ENCODE measurements at regions not wholly inside any gene's neighbourhood (a gene's known extent, or its start where the extent isn't known, plus 50 kb on each side); places are given as distances from the start of the nearest gene placed in this dataset.
A peak's percentile ranks its signal among the peaks of the same experiment; 100 is the strongest.

GRCh38 chr3:98991393-98991792 is 89.9 kb upstream of the DCBLD2 start:
- DNase-seq (ENCODE audit: low read depth) = no peak

GRCh38 chr3:98990657-98991056 is 89.2 kb upstream of the DCBLD2 start:
- no peak for DNase-seq (ENCODE audit: low read depth)

- DNase-seq (ENCODE audit: low read depth) = no peak
Observed at GRCh38 chr3:98986073-98986472, 84.6 kb upstream of the DCBLD2 start.

GRCh38 chr3:98985431-98985830 is 83.9 kb upstream of the DCBLD2 start:
- no peak for DNase-seq (ENCODE audit: low read depth)

- no peak for DNase-seq (ENCODE audit: low read depth)
Observed at GRCh38 chr3:98984024-98984423, 82.5 kb upstream of the DCBLD2 start.

GRCh38 chr3:98982351-98982750 is 80.9 kb upstream of the DCBLD2 start:
- no peak for DNase-seq (ENCODE audit: low read depth)

GRCh38 chr3:98980915-98981596 is 79.6 kb upstream of the DCBLD2 start:
- DNase-seq (ENCODE audit: low read depth) = no peak

GRCh38 chr3:98979296-98979695 is 77.8 kb upstream of the DCBLD2 start:
- no peak for DNase-seq (ENCODE audit: low read depth)

- DNase-seq (ENCODE audit: low read depth) = no peak
Observed at GRCh38 chr3:98978068-98978811, 76.7 kb upstream of the DCBLD2 start.

GRCh38 chr3:98977520-98977919 is 76.0 kb upstream of the DCBLD2 start:
- DNase-seq (ENCODE audit: low read depth) = peak; percentile 82

GRCh38 chr3:98974442-98974841 is 72.9 kb upstream of the DCBLD2 start:
- no peak for DNase-seq (ENCODE audit: low read depth)

- DNase-seq (ENCODE audit: low read depth) = no peak
Observed at GRCh38 chr3:98972720-98973119, 71.2 kb upstream of the DCBLD2 start.

- peak; percentile 90 for DNase-seq (ENCODE audit: low read depth)
Observed at GRCh38 chr3:98972155-98972554, 70.7 kb upstream of the DCBLD2 start.

- DNase-seq (ENCODE audit: low read depth) = peak; percentile 92
Observed at GRCh38 chr3:98971169-98971681, 69.7 kb upstream of the DCBLD2 start.

- DNase-seq (ENCODE audit: low read depth) = no peak
Observed at GRCh38 chr3:98969295-98969694, 67.8 kb upstream of the DCBLD2 start.

GRCh38 chr3:98968824-98969223 is 67.3 kb upstream of the DCBLD2 start:
- DNase-seq (ENCODE audit: low read depth) = no peak

- DNase-seq (ENCODE audit: low read depth) = no peak
Observed at GRCh38 chr3:98968347-98968746, 66.9 kb upstream of the DCBLD2 start.

GRCh38 chr3:98967758-98968157 is 66.3 kb upstream of the DCBLD2 start:
- DNase-seq (ENCODE audit: low read depth) = no peak

GRCh38 chr3:98966862-98967546 is 65.5 kb upstream of the DCBLD2 start:
- DNase-seq (ENCODE audit: low read depth) = no peak

GRCh38 chr3:98966434-98966833 is 64.9 kb upstream of the DCBLD2 start:
- DNase-seq (ENCODE audit: low read depth) = no peak

- DNase-seq (ENCODE audit: low read depth) = no peak
Observed at GRCh38 chr3:98964784-98965183, 63.3 kb upstream of the DCBLD2 start.

- DNase-seq (ENCODE audit: low read depth) = no peak
Observed at GRCh38 chr3:98963546-98963945, 62.1 kb upstream of the DCBLD2 start.

- DNase-seq (ENCODE audit: low read depth) = no peak
Observed at GRCh38 chr3:98962951-98963350, 61.5 kb upstream of the DCBLD2 start.
